ENCODE measurements at regions not wholly inside any gene's neighbourhood (a gene's known extent, or its start where the extent isn't known, plus 50 kb on each side); places are given as distances from the start of the nearest gene placed in this dataset.

GRCh38 chr18:40789286-40789685, 1165.7 kb upstream of the PIK3C3 start:
- no peak for DNase-seq (ENCODE audit: low read depth in 2 of 2)

- DNase-seq (ENCODE audit: low read depth in 2 of 2) = no peak
Measured at GRCh38 chr18:40782453-40783130, 1172.4 kb upstream of the PIK3C3 start.

GRCh38 chr18:40769786-40770185, 1185.2 kb upstream of the PIK3C3 start:
- DNase-seq (ENCODE audit: low read depth in 2 of 2) = no peak

- no peak for DNase-seq (ENCODE audit: low read depth in 2 of 2)
Measured at GRCh38 chr18:40760251-40760650, 1194.8 kb upstream of the PIK3C3 start.

- no peak for DNase-seq (ENCODE audit: low read depth in 2 of 2)
Measured at GRCh38 chr18:40754477-40754876, 1200.6 kb upstream of the PIK3C3 start.

GRCh38 chr18:40752316-40752715, 1202.7 kb upstream of the PIK3C3 start:
- no peak for DNase-seq (ENCODE audit: low read depth in 2 of 2)

GRCh38 chr18:40751186-40751585, 1203.8 kb upstream of the PIK3C3 start:
- DNase-seq (ENCODE audit: low read depth in 2 of 2) = no peak

GRCh38 chr18:40739029-40739428, 1216.0 kb upstream of the PIK3C3 start:
- DNase-seq (ENCODE audit: low read depth in 2 of 2) = no peak

GRCh38 chr18:40738321-40738880, 1216.6 kb upstream of the PIK3C3 start:
- DNase-seq (ENCODE audit: low read depth in 2 of 2) = no peak

- no peak for DNase-seq (ENCODE audit: low read depth in 2 of 2)
Measured at GRCh38 chr18:40708726-40709125, 1246.3 kb upstream of the PIK3C3 start.

GRCh38 chr18:40707797-40708196, 1247.2 kb upstream of the PIK3C3 start:
- DNase-seq (ENCODE audit: low read depth in 2 of 2) = no peak

- DNase-seq (ENCODE audit: low read depth in 2 of 2) = no peak
Measured at GRCh38 chr18:40698129-40698528, 1256.9 kb upstream of the PIK3C3 start.

GRCh38 chr18:40695526-40695925, 1259.5 kb upstream of the PIK3C3 start:
- DNase-seq (ENCODE audit: low read depth in 2 of 2) = no peak

- DNase-seq (ENCODE audit: low read depth in 2 of 2) = no peak
Measured at GRCh38 chr18:40692871-40693270, 1262.2 kb upstream of the PIK3C3 start.

- no peak for DNase-seq (ENCODE audit: low read depth in 2 of 2)
Measured at GRCh38 chr18:40690062-40690461, 1265.0 kb upstream of the PIK3C3 start.

- DNase-seq (ENCODE audit: low read depth in 2 of 2) = no peak
Measured at GRCh38 chr18:40687399-40687798, 1267.6 kb upstream of the PIK3C3 start.

- DNase-seq (ENCODE audit: low read depth in 2 of 2) = no peak
Measured at GRCh38 chr18:40686836-40687235, 1268.2 kb upstream of the PIK3C3 start.

- DNase-seq (ENCODE audit: low read depth in 2 of 2) = no peak
Measured at GRCh38 chr18:40685219-40685618, 1269.8 kb upstream of the PIK3C3 start.

- no peak for DNase-seq (ENCODE audit: low read depth in 2 of 2)
Measured at GRCh38 chr18:40678318-40678717, 1276.7 kb upstream of the PIK3C3 start.

GRCh38 chr18:40676668-40677067, 1278.4 kb upstream of the PIK3C3 start:
- DNase-seq (ENCODE audit: low read depth in 2 of 2) = no peak

- no peak for DNase-seq (ENCODE audit: low read depth in 2 of 2)
Measured at GRCh38 chr18:40673150-40673549, 1281.9 kb upstream of the PIK3C3 start.

- DNase-seq (ENCODE audit: low read depth in 2 of 2) = no peak
Measured at GRCh38 chr18:40672590-40672989, 1282.4 kb upstream of the PIK3C3 start.

- DNase-seq (ENCODE audit: low read depth in 2 of 2) = no peak
Measured at GRCh38 chr18:40670668-40671375, 1284.2 kb upstream of the PIK3C3 start.

Measured in stimulated activated CD4-positive, alpha-beta T cell treated with anti-CD3 and anti-CD28 coated beads, Interleukin-1b, Interleukin-23, amount 100 ng/mL, for 4 hours (primary cell).